ENCODE measurements at regions not wholly inside any gene's neighbourhood (a gene's known extent, or its start where the extent isn't known, plus 50 kb on each side); places are given as distances from the start of the nearest gene placed in this dataset.

DNA sequence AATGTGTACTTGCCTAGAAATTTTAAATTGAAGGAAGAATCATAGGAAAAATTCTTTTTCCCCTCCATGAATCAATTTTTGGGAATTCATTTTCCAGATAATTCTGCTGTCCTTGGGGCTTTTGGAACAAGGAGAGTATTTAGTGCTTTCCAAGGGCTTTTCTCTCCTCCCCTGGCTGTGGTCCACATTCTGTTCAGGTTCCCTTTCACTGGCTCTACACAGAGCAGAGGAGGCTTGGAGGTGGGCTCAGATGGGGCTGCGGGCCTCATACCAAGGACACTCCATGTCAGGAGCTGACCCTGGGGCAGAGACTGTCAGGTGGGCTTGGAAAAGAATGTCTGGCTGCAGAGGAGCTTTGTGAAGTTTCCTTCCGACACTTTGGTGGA lies 128.1 kb downstream of the GADD45G start:
- Mint-ChIP-seq H3K4me3 (no peak overlapping the region), H3K27ac (no peak overlapping the region), H3K27me3 (no peaks in the 10 kb centered on the region), H3K4me1 (no peaks in the 10 kb centered on the region), H3K9me3 (no peaks in the 10 kb centered on the region), H3K36me3 (ENCODE audit: low read depth) (no peaks in the 10 kb centered on the region)
- no peak for DNase-seq
- intact Hi-C loops (cut with micrococcal nuclease): no loop called here
- no peak for ATAC-seq (ENCODE audit: low read depth)
- POLR2A ChIA-PET: no interaction called here
- TF ChIP-seq, protein P1, sequence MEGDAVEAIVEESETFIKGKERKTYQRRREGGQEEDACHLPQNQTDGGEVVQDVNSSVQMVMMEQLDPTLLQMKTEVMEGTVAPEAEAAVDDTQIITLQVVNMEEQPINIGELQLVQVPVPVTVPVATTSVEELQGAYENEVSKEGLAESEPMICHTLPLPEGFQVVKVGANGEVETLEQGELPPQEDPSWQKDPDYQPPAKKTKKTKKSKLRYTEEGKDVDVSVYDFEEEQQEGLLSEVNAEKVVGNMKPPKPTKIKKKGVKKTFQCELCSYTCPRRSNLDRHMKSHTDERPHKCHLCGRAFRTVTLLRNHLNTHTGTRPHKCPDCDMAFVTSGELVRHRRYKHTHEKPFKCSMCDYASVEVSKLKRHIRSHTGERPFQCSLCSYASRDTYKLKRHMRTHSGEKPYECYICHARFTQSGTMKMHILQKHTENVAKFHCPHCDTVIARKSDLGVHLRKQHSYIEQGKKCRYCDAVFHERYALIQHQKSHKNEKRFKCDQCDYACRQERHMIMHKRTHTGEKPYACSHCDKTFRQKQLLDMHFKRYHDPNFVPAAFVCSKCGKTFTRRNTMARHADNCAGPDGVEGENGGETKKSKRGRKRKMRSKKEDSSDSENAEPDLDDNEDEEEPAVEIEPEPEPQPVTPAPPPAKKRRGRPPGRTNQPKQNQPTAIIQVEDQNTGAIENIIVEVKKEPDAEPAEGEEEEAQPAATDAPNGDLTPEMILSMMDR (IDR thresholded peaks at IDR 0.05): no peak
- CTCF ChIA-PET: no interaction called here

- DNase-seq: no peak
These were observed 129.8 kb downstream of the GADD45G start for GRCh38 chr9:89734600-89735041.

GRCh38 chr9:89738137-89738932 lies 133.5 kb downstream of the GADD45G start:
- Mint-ChIP-seq H3K4me1 (peaks cover 42% of the 10 kb centered on the region), H3K9me3 (no peaks in the 10 kb centered on the region), H3K4me3 (no peak overlapping the region), H3K36me3 (ENCODE audit: low read depth) (no peaks in the 10 kb centered on the region), H3K27me3 (no peaks in the 10 kb centered on the region), H3K27ac (no peak overlapping the region)
- DNase-seq: no peak
- no peak for ATAC-seq (ENCODE audit: low read depth)
- ChIA-PET POLR2A (no interaction called here), CTCF (no interaction called here)
- intact Hi-C loops (cut with micrococcal nuclease): no loop called here
- TF ChIP-seq, protein P1 (IDR thresholded peaks at IDR 0.05): no peak

More at GRCh38 chr9:89734600-89735041, 129.8 kb downstream of the GADD45G start:
- Mint-ChIP-seq H3K9me3 (no peaks in the 10 kb centered on the region), H3K27me3 (no peaks in the 10 kb centered on the region), H3K4me1 (peaks cover 9% of the 10 kb centered on the region), H3K36me3 (ENCODE audit: low read depth) (no peaks in the 10 kb centered on the region), H3K27ac (no peak overlapping the region), H3K4me3 (no peak overlapping the region)
- intact Hi-C loops (cut with micrococcal nuclease): no loop called here
- ChIA-PET POLR2A (no interaction called here), CTCF (no interaction called here)
- no peak for ATAC-seq (ENCODE audit: low read depth)
- TF ChIP-seq, protein P1 (IDR thresholded peaks at IDR 0.05): no peak

DNA sequence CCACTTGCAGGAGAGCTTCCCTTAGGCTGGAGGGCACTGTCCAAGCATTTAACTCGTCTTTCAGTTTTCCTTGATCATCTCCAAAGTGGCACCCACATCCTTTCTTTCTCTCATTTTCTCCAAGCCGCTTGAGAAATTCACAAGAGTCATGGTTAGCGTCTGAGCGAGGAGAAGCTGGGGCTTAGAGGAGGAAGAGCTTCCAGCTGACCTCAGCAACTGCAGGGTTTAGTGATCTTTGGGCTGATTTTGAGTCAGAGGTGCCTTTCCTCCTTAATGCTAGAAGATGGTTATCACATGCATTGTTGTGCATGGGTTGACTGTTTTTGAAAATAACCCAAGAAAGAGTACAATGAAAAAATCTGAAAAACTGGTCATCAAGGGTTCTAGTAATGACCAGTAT lies 134.7 kb downstream of the GADD45G start:
- ATAC-seq (ENCODE audit: low read depth): no peak
- Mint-ChIP-seq H3K36me3 (ENCODE audit: low read depth) (no peaks in the 10 kb centered on the region), H3K27ac (no peak overlapping the region)

DNA sequence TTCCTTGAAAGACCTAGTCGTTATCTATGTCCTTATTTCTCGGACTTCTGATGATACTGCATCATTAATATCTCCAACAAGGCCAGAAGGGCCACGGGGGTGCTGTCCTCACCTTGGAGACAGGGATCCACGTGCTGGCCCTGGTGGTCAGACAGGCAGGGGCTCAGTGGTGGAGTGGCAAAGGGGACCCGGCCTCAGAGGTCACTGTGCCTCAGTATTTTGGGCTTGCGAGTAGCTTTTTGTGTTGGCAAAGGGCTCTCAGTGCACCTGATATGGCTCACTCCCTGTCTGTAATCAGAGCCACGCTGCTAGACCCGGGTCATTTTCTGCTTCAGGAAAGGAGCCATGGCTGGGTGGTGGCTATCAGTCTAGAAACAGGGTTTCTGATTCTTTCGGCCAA lies 135.1 kb downstream of the GADD45G start:
- ATAC-seq (ENCODE audit: low read depth) (no peak), DNase-seq (no peak)
- Mint-ChIP-seq H3K36me3 (ENCODE audit: low read depth) (no peaks in the 10 kb centered on the region), H3K4me1 (peaks cover 51% of the 10 kb centered on the region), H3K4me3 (no peak overlapping the region), H3K27ac (no peak overlapping the region), H3K27me3 (no peaks in the 10 kb centered on the region), H3K9me3 (no peaks in the 10 kb centered on the region)
- ChIA-PET POLR2A (no interaction called here), CTCF (no interaction called here)
- TF ChIP-seq, protein P1 (IDR thresholded peaks at IDR 0.05): no peak
- intact Hi-C loops (cut with micrococcal nuclease): loop anchor here (1.0 to 10.0 kb wide), 4 partner anchors 42 to 175 kb away; no protein-coding TSS in a partner anchor

More for the DNA sequence above, 134.7 kb downstream of the GADD45G start:
- peaks cover 51% of the 10 kb centered on the region for H3K4me1 Mint-ChIP-seq
- no peaks in the 10 kb centered on the region for H3K27me3 Mint-ChIP-seq
- POLR2A ChIA-PET: no interaction called here
- no peak for DNase-seq
- TF ChIP-seq, protein P1 (IDR thresholded peaks at IDR 0.05): no peak
- H3K9me3 Mint-ChIP-seq: no peaks in the 10 kb centered on the region
- CTCF ChIA-PET: no interaction called here
- intact Hi-C loops (cut with micrococcal nuclease): no loop called here
- H3K4me3 Mint-ChIP-seq: no peak overlapping the region

Measured in activated B cell treated with CpG ODN at 0.5 μM for 24 hours (primary cell).